Panc1 (cell line): ENCODE measurements at regions not wholly inside any gene's neighbourhood (a gene's known extent, or its start where the extent isn't known, plus 50 kb on each side); places are given as distances from the start of the nearest gene placed in this dataset.

ENCODE experiments used
- ATAC-seq: fragments of 200-7000 bp; cut with Tn5 transposase; 2 replicates; pipeline ENCODE4 v1.9.1; 2020; ENCODE audit warnings: mild to moderate bottlenecking, moderate library complexity
- BruUV-seq: library from RNA; stranded (reverse); fragments of 400-500 nt; replicated peaks from 2 replicates; lab custom pipeline; 2021; lab: Mats Ljungman, UMichigan
- CTCF ChIA-PET: fragments of 300-600 bp; sonication (Branson Sonifier 250); formaldehyde crosslinking; loops from one replicate; lab custom pipeline; 2022; ENCODE audit warnings: antibody characterized with exemption; lab: Charles Lee
- POLR2A ChIA-PET: fragments of 300-600 bp; sonication (Branson Sonifier 250); formaldehyde crosslinking; loops from one replicate; lab custom pipeline; 2022; ENCODE audit warnings: antibody characterized with exemption; lab: Charles Lee
- DNase-seq: peaks from one replicate; pipeline ENCODE4 v3.0.0-alpha.2; 2010; ENCODE audit warnings: low read depth, low spot score
- H3K27ac ChIP-seq: 2 replicates; pipeline ENCODE4 v1.5.1; 2011; ENCODE audit warnings: mild to moderate bottlenecking, low read length, inconsistent platforms
- H3K27me3 ChIP-seq: fragments of 200-500 bp; sonication (Bioruptor generic); 2 replicates; pipeline ENCODE4 v1.6.0; 2014; ENCODE audit warnings: low read length, inconsistent platforms; ENCODE audit not compliant: control insufficient read depth, insufficient read depth
- H3K36me3 ChIP-seq: fragments of 200-500 bp; sonication (Bioruptor generic); 2 replicates; pipeline ENCODE4 v1.5.1; 2014; ENCODE audit warnings: inconsistent platforms, mild to moderate bottlenecking, low read length, moderate library complexity; ENCODE audit not compliant: control insufficient read depth, insufficient read depth
- H3K4me1 ChIP-seq: 2 replicates; pipeline ENCODE4 v1.5.1; 2011; ENCODE audit warnings: inconsistent platforms, mild to moderate bottlenecking, low read length, moderate library complexity; ENCODE audit not compliant: control insufficient read depth, insufficient read depth
- H3K4me3 ChIP-seq, 2 experiments: 2 replicates each; pipeline ENCODE4 v1.5.1; 2011 to 2012; ENCODE audit warnings: low read depth in 2 of 2, low read length in 2 of 2, mild to moderate bottlenecking in 2 of 2, inconsistent platforms in 1 of 2, moderate library complexity in 1 of 2
- H3K9me3 ChIP-seq: fragments of 200-500 bp; sonication (Bioruptor generic); 2 replicates; pipeline ENCODE4 v1.5.1; 2014; ENCODE audit warnings: low read depth, mild to moderate bottlenecking, inconsistent platforms, low read length, moderate library complexity; ENCODE audit not compliant: control insufficient read depth, insufficient read depth
- CTCF ChIP-seq: fragments of 450-650 bp; IDR thresholded peaks from 2 replicates; pipeline ENCODE4 v1.5.1; 2017; ENCODE audit warnings: mild to moderate bottlenecking
- POLR2AphosphoS5 ChIP-seq: IDR thresholded peaks from 2 replicates; pipeline ENCODE4 v1.6.1; 2012; ENCODE audit warnings: mild to moderate bottlenecking, low read depth, low read length, moderate library complexity
- REST ChIP-seq, 2 experiments: IDR thresholded peaks; 2 replicates each; pipeline ENCODE4 v1.6.1; 2011 to 2012; ENCODE audit warnings: low read depth in 2 of 2, control low read depth in 1 of 2, low read length in 1 of 2, mild to moderate bottlenecking in 1 of 2, moderate library complexity in 1 of 2; ENCODE audit not compliant: insufficient read depth in 1 of 2
- SIN3A ChIP-seq: IDR thresholded peaks from 2 replicates; pipeline ENCODE4 v1.6.1; 2012; ENCODE audit warnings: low read depth, mild to moderate bottlenecking, low read length, moderate library complexity, borderline replicate concordance; ENCODE audit not compliant: insufficient read depth
- TCF7L2 ChIP-seq: IDR thresholded peaks from 2 replicates; pipeline ENCODE4 v1.6.1; 2011; ENCODE audit warnings: mild to moderate bottlenecking, low read depth, low read length, inconsistent platforms
- in situ Hi-C: cut with HindIII; loops from 2 replicates; pipeline ENCODE4 v1.10.0; 2016; ENCODE audit warnings: low sequenced_read_pairs, low pct_unique_long_range_greater_than_20kb
- intact Hi-C: fragments of 100-400 bp; cut with micrococcal nuclease; formaldehyde crosslinking; loops from one replicate; pipeline ENCODE4 v1.10.0; 2022; ENCODE audit not compliant: unreplicated experiment

GRCh38 chr22:27003297-27003696 is 345.9 kb downstream of the MIAT start:
- Histone ChIP-seq H3K4me1 (no peaks in the 10 kb centered on the region), H3K36me3 (no peaks in the 10 kb centered on the region), H3K9me3 (no peaks in the 10 kb centered on the region), H3K27ac (no peak overlapping the region), H3K4me3 (no peak overlapping the region), H3K27me3 (no peaks in the 10 kb centered on the region)
- DNase-seq (no peak), ATAC-seq (no peak)
- BruUV-seq = no TSS peak
- CTCF ChIA-PET = no interaction called here
- POLR2A ChIA-PET = no interaction called here
- intact Hi-C loops = no loop called here
- TF ChIP-seq TCF7L2 = no peak
- TF ChIP-seq REST (IDR thresholded peaks at IDR 0.05; ENCODE audit: insufficient read depth in 1 of 2, low read depth in 2 of 2, low read length in 1 of 2) = no peak
- no peak for TF ChIP-seq CTCF
- in situ Hi-C loops = no loop called here

GRCh38 chr22:27004434-27004833 is 347.0 kb downstream of the MIAT start:
- ATAC-seq (no peak), DNase-seq (no peak)
- no peak overlapping the region for H3K4me3 ChIP-seq
- no peaks in the 10 kb centered on the region for H3K9me3 ChIP-seq
- in situ Hi-C loops (no loop called here), intact Hi-C loops (no loop called here)
- no peak overlapping the region for H3K27ac ChIP-seq
- no peaks in the 10 kb centered on the region for H3K27me3 ChIP-seq
- no peaks in the 10 kb centered on the region for H3K36me3 ChIP-seq
- no peaks in the 10 kb centered on the region for H3K4me1 ChIP-seq
- no TSS peak for BruUV-seq
- TF ChIP-seq POLR2AphosphoS5 (no peak), CTCF (no peak), TCF7L2 (no peak), SIN3A (no peak), REST (IDR thresholded peaks at IDR 0.05; ENCODE audit: insufficient read depth in 1 of 2, low read depth in 2 of 2, low read length in 1 of 2) (no peak)
- POLR2A ChIA-PET = no interaction called here
- CTCF ChIA-PET = no interaction called here
